Body of pancreas (tissue), 4 donors: ENCODE measurements at regions not wholly inside any gene's neighbourhood (a gene's known extent, or its start where the extent isn't known, plus 50 kb on each side); places are given as distances from the start of the nearest gene placed in this dataset.

ENCODE experiments used
- CTCF ChIP-seq, 7 experiments: fragments of 450-650 bp in 4 of 7; fragments of 200-600 bp in 3 of 7; sonication (generic) in 3 of 7; IDR thresholded peaks; one replicate each; pipeline ENCODE4 v1.5.1; 2016 to 2019; ENCODE audit warnings: antibody characterized with exemption in 7 of 7
- POLR2A ChIP-seq, 3 donors: fragments of 450-650 bp; IDR thresholded peaks; one replicate each; pipeline ENCODE4 v1.6.1; 2016; ENCODE audit warnings: antibody characterized with exemption in 3 of 3, mild to moderate bottlenecking in 2 of 3

GRCh38 chr12:58224536-58225105, 283.3 kb downstream of the ATP23 start:
- TF ChIP-seq CTCF (IDR thresholded peaks at IDR 0.05) (no peak), POLR2A (IDR thresholded peaks at IDR 0.05) (no peak)
